PC-3 (cell line): ENCODE measurements at regions not wholly inside any gene's neighbourhood (a gene's known extent, or its start where the extent isn't known, plus 50 kb on each side); places are given as distances from the start of the nearest gene placed in this dataset.
"Not testable (repeated sequence)": the region's sequence is repeated elsewhere in the genome, so short reads cannot be mapped to it uniquely, and the experiment has no call there.

ENCODE experiments used
- ATAC-seq: fragments of 200-7000 bp; cut with Tn5 transposase; 2 replicates; pipeline ENCODE4 v1.9.1; 2020; ENCODE audit warnings: mild to moderate bottlenecking, moderate library complexity
- BruUV-seq: library from RNA; stranded (reverse); fragments of 400-500 nt; replicated peaks from 2 replicates; lab custom pipeline; 2021; lab: Mats Ljungman, UMichigan
- CTCF ChIA-PET: fragments of 300-600 bp; sonication (Branson Sonifier 250); formaldehyde crosslinking; loops from one replicate; lab custom pipeline; 2022; ENCODE audit warnings: antibody characterized with exemption; lab: Charles Lee
- POLR2A ChIA-PET: fragments of 300-600 bp; sonication (Branson Sonifier 250); formaldehyde crosslinking; loops from one replicate; lab custom pipeline; 2022; ENCODE audit warnings: antibody characterized with exemption; ENCODE audit not compliant: unreplicated experiment; lab: Charles Lee
- DNase-seq: peaks from one replicate; pipeline ENCODE4 v3.0.0-alpha.2; 2015
- H2AFZ ChIP-seq: fragments of 300-600 bp; sonication (generic); 2 replicates; pipeline ENCODE4 v1.6.0; 2016; ENCODE audit warnings: antibody characterized with exemption, low read length
- H3F3A ChIP-seq: fragments of 300-600 bp; sonication (generic); one replicate; pipeline ENCODE4 v1.6.0; 2017; ENCODE audit warnings: antibody characterized with exemption, low read length, control low read depth, mild to moderate bottlenecking; ENCODE audit not compliant: unreplicated experiment
- H3K27ac ChIP-seq: fragments of 300-600 bp; sonication (generic); 2 replicates; pipeline ENCODE4 v1.5.1; 2016; ENCODE audit warnings: mild to moderate bottlenecking, low read length
- H3K27me3 ChIP-seq: fragments of 300-600 bp; sonication (generic); 2 replicates; pipeline ENCODE4 v1.6.1; 2016; ENCODE audit warnings: low read length, mixed read lengths
- H3K36me3 ChIP-seq: fragments of 300-600 bp; sonication (generic); 2 replicates; pipeline ENCODE4 v1.6.1; 2016; ENCODE audit warnings: low read depth, mixed run types, low read length, mixed read lengths
- H3K4me1 ChIP-seq: fragments of 300-600 bp; sonication (generic); 2 replicates; pipeline ENCODE4 v1.5.1; 2016; ENCODE audit warnings: low read length; ENCODE audit not compliant: insufficient read depth
- H3K4me2 ChIP-seq: fragments of 300-600 bp; sonication (generic); 2 replicates; pipeline ENCODE4 v1.6.0; 2016; ENCODE audit warnings: low read length
- H3K4me3 ChIP-seq: fragments of 300-600 bp; sonication (generic); 2 replicates; pipeline ENCODE4 v1.5.1; 2016; ENCODE audit warnings: mild to moderate bottlenecking, low read length, mixed read lengths
- H3K79me2 ChIP-seq: fragments of 300-600 bp; sonication (generic); 2 replicates; pipeline ENCODE4 v1.6.1; 2017; ENCODE audit warnings: low read length, mixed read lengths
- H3K9ac ChIP-seq: fragments of 300-600 bp; sonication (generic); 2 replicates; pipeline ENCODE4 v1.6.0; 2016; ENCODE audit warnings: mild to moderate bottlenecking, low read length
- H3K9me2 ChIP-seq: fragments of 300-600 bp; sonication (generic); replicated peaks from 2 replicates; pipeline ENCODE4 v1.6.1; 2016; ENCODE audit warnings: mixed run types, low read length, mixed read lengths
- H3K9me3 ChIP-seq: fragments of 300-600 bp; sonication (generic); 2 replicates; pipeline ENCODE4 v1.6.1; 2016; ENCODE audit warnings: low read length, mixed read lengths
- H4K20me1 ChIP-seq: fragments of 300-600 bp; sonication (generic); 2 replicates; pipeline ENCODE4 v1.6.1; 2016; ENCODE audit warnings: low read length, mixed read lengths
- CTCF ChIP-seq: fragments of 300-600 bp; sonication (generic); conservative IDR thresholded peaks from 2 replicates; pipeline ENCODE4 v1.5.1; 2017; ENCODE audit warnings: antibody characterized with exemption, low read depth, mild to moderate bottlenecking, low read length
- EZH2 ChIP-seq: fragments of 300-600 bp; sonication (generic); IDR thresholded peaks from one replicate; pipeline ENCODE4 v1.6.1; 2017; ENCODE audit warnings: antibody characterized with exemption, mild to moderate bottlenecking, low read length; ENCODE audit not compliant: unreplicated experiment
- EZH2phosphoT487 ChIP-seq: fragments of 300-600 bp; sonication (generic); IDR thresholded peaks from 2 replicates; pipeline ENCODE4 v1.6.1; 2018; ENCODE audit warnings: mild to moderate bottlenecking, antibody characterized with exemption, low read length, borderline replicate concordance
- intact Hi-C: fragments of 100-400 bp; cut with micrococcal nuclease; formaldehyde crosslinking; loops from 2 replicates; pipeline ENCODE4 v1.9.0; 2023

- BruUV-seq, H3K9me3 ChIP-seq, ATAC-seq: not testable (repeated sequence)
These were observed 300.6 kb downstream of the FLRT2 start for GRCh38 chr14:85830549-85830948.

GRCh38 chr14:85829601-85830000, 299.7 kb downstream of the FLRT2 start:
- POLR2A ChIA-PET, H3K4me3 ChIP-seq, H3K4me1 ChIP-seq, H2AFZ ChIP-seq, H3K27me3 ChIP-seq, H3K9me3 ChIP-seq, intact Hi-C loops, H3F3A ChIP-seq, ATAC-seq, CTCF ChIA-PET, H3K27ac ChIP-seq, BruUV-seq, H3K79me2 ChIP-seq, H3K4me2 ChIP-seq, H4K20me1 ChIP-seq, H3K36me3 ChIP-seq, H3K9me2 ChIP-seq, DNase-seq, H3K9ac ChIP-seq: not testable (repeated sequence)

More at GRCh38 chr14:85830549-85830948, 300.6 kb downstream of the FLRT2 start:
- intact Hi-C loops, H3K79me2 ChIP-seq, CTCF ChIA-PET, H3K27me3 ChIP-seq, H3K9ac ChIP-seq, H3K27ac ChIP-seq, H3K9me2 ChIP-seq, H3F3A ChIP-seq, H3K4me3 ChIP-seq, H2AFZ ChIP-seq, H4K20me1 ChIP-seq, H3K36me3 ChIP-seq, DNase-seq, POLR2A ChIA-PET, H3K4me1 ChIP-seq, H3K4me2 ChIP-seq: not testable (repeated sequence)

GRCh38 chr14:85824526-85824925, 294.6 kb downstream of the FLRT2 start:
- Histone ChIP-seq H3K79me2 (no peaks in the 10 kb centered on the region), H3K9me2 (no peaks in the 10 kb centered on the region), H3F3A (no peaks in the 10 kb centered on the region), H3K27me3 (peaks cover 6% of the 10 kb centered on the region; the same call in 1 of the 2 replicates), H4K20me1 (no peaks in the 10 kb centered on the region), H3K9me3 (peaks cover 12% of the 10 kb centered on the region; the same call in 1 of the 2 replicates), H3K9ac (no peak overlapping the region), H3K4me1 (no peaks in the 10 kb centered on the region), H2AFZ (no peak overlapping the region), H3K27ac (no peak overlapping the region), H3K4me3 (no peak overlapping the region), H3K36me3 (no peaks in the 10 kb centered on the region), H3K4me2 (no peak overlapping the region)
- ChIA-PET POLR2A (no interaction called here), CTCF (no interaction called here)
- no peak for DNase-seq
- no peak for TF ChIP-seq EZH2phosphoT487
- intact Hi-C loops: no loop called here
- BruUV-seq: no TSS peak
- no peak for ATAC-seq

- POLR2A ChIA-PET: no interaction called here
These were observed 292.3 kb downstream of the FLRT2 start for GRCh38 chr14:85822236-85822635.

More at GRCh38 chr14:85822236-85822635, 292.3 kb downstream of the FLRT2 start:
- no peaks in the 10 kb centered on the region for H3K4me1 ChIP-seq
- H3F3A ChIP-seq: no peaks in the 10 kb centered on the region
- H2AFZ ChIP-seq: no peak overlapping the region
- H4K20me1 ChIP-seq: no peaks in the 10 kb centered on the region
- DNase-seq (no peak), ATAC-seq (no peak)
- no TSS peak for BruUV-seq
- no peaks in the 10 kb centered on the region for H3K79me2 ChIP-seq
- no peak overlapping the region for H3K27ac ChIP-seq
- no peak overlapping the region for H3K9ac ChIP-seq
- intact Hi-C loops: no loop called here
- peaks cover 12% of the 10 kb centered on the region; the same call in 1 of the 2 replicates for H3K9me3 ChIP-seq
- CTCF ChIA-PET: no interaction called here
- H3K4me3 ChIP-seq: no peak overlapping the region
- no peaks in the 10 kb centered on the region for H3K9me2 ChIP-seq
- H3K4me2 ChIP-seq: no peak overlapping the region
- H3K36me3 ChIP-seq: no peaks in the 10 kb centered on the region
- peaks cover 6% of the 10 kb centered on the region; the same call in 1 of the 2 replicates for H3K27me3 ChIP-seq
- TF ChIP-seq CTCF: no peak
- no peak for TF ChIP-seq EZH2
- no peak for TF ChIP-seq EZH2phosphoT487
